Pancreas (tissue), 10 donors: ENCODE measurements at regions not wholly inside any gene's neighbourhood (a gene's known extent, or its start where the extent isn't known, plus 50 kb on each side); places are given as distances from the start of the nearest gene placed in this dataset.
"Not testable (repeated sequence)": the region's sequence is repeated elsewhere in the genome, so short reads cannot be mapped to it uniquely, and the experiment has no call there.

Source experiments
- ATAC-seq, 4 donors: fragments of 200-7000 bp; cut with Tn5 transposase; one replicate each; pipeline versions ENCODE4 v1.8.0 to v1.9.1; 2020; ENCODE audit warnings: mild to moderate bottlenecking in 4 of 4, moderate library complexity in 4 of 4
- DNase-seq, 6 donors: peaks; one replicate each; pipeline ENCODE4 v3.0.0-alpha.2; 2020
- FAIRE-seq: peaks from 2 replicates; lab custom pipeline; 2012; peaks lifted over from hg19 to GRCh38; lab: Jason Lieb, UNC
- H3K27ac ChIP-seq, 4 donors: fragments of 200-600 bp; sonication (generic); 1 replicate in 3 of 4; 2 replicates in 1 of 4; pipeline versions ENCODE4 v1.5.0 to v1.8.0; 2020
- H3K27me3 ChIP-seq, 4 donors: fragments of 200-600 bp; one replicate each; pipeline ENCODE4 v1.8.0; 2021
- H3K36me3 ChIP-seq, 3 donors: fragments of 200-600 bp; sonication (generic) in 1 of 3; one replicate each; pipeline versions ENCODE4 v1.5.0 to v1.8.0; 2020 to 2021
- H3K4me1 ChIP-seq, 3 donors: fragments of 200-600 bp; one replicate each; pipeline ENCODE4 v1.8.0; 2021
- H3K4me3 ChIP-seq, 4 donors: fragments of 200-600 bp; sonication (generic) in 2 of 4; one replicate each; pipeline versions ENCODE4 v1.5.0 to v1.8.0; 2020 to 2021
- H3K9me3 ChIP-seq, 4 donors: fragments of 200-600 bp; one replicate each; pipeline ENCODE4 v1.8.0; 2021
- WGBS, 2 donors: extraction: QIAGEN DNeasy Blood & Tissue Kit; methylation state at CpG; one replicate each; pipeline ENCODE4 v1.1.7; 2013; 5-methylcytosine and 5-hydroxymethylcytosine counted together
- intact Hi-C, 3 donors: fragments of 100-400 bp; cut with DNase I; formaldehyde crosslinking; loops; one replicate each; pipeline versions ENCODE4 v1.11.1 to v1.14.2; 2022
- TF ChIP-seq, protein P1 (sequence below), 4 donors: fragments of 200-600 bp; sonication (generic) in 3 of 4; IDR thresholded peaks; one replicate each; pipeline versions ENCODE4 v1.5.0 to v1.8.0; 2021; ENCODE audit warnings: antibody characterized with exemption in 4 of 4
- donor health status: healthy with polysubstance abuse.
- donor health status: DM: no; HTN: no; CAD: no; lungs with moderate emphysema.
- donor health status: DM: no; HTN: no; CAD: no.
- donor health status: control.
- donor health status: control.
- donor health status: Bipolar disorder and iron deficiency.
- donor health status: DM: yes; HTN: yes; CAD: no.
- donor health status: DM: no; HTN: no; CAD: no.
- donor health status: DM: no; HTN: no; CAD: no.
- donor health status: DM: yes; HTN: yes; CAD: no.

DNA sequence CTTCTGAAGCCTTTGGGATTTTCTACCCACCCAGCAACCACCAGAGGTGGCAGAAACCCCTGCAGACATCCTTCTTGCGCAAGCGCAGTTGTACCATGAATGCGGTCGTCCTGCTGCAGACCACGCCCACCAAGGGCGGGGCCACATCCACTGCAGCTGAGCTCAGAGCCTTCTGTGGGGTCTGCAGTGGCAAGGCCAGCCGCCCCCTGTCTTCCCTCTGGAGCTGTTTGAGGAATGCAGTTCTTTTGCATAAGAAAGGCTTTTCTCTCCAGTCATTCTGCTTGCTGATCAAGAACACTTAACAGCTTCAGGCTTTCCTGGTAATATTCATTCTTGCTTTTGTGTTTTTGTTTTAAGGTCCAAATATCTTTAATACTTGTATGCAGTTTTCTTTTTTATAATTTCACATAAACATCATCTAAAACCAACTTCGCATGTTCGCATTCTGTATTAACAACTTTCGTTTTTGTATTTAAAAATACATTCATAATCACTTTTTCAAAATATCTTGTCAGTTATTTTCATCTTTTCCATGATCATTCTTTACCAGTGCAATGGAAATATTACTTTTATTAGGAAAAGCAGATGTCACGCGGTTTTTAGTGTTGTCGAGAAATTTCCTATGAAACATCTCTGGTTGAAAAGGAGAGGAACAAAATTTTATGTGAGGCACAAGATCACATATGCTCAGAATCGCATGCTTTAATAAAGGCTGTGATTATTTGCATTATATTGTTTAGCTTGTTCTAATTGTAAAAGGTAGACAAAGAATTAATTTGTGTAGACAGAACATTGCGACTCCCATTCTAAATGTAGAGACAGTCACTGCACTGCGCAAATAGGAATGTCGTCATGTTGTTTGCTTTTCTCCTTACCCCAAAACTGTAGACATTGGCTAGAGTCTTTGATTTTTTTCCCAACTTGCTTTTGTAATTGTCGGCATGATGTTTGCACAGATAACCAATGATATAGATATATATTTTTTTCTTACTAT lies 98.1 kb upstream of the SNRPN start:
- Histone ChIP-seq H3K27ac (no peak overlapping the region), H3K4me3 (no peak overlapping the region), H3K27me3 (peaks cover 0 to 20% (median 4%) of the 10 kb centered on the region in 4 donors), H3K36me3 (no peaks in the 10 kb centered on the region), H3K9me3 (no peaks in the 10 kb centered on the region), H3K4me1 (no peaks in the 10 kb centered on the region)
- DNase-seq (no peak), FAIRE-seq (no peak), ATAC-seq (no peak)
- WGBS, 2 donors, result 48 to 65% methylated on average over 18 of the region's 18 CpGs
- intact Hi-C loops, result no loop called here
- TF ChIP-seq, protein P1, sequence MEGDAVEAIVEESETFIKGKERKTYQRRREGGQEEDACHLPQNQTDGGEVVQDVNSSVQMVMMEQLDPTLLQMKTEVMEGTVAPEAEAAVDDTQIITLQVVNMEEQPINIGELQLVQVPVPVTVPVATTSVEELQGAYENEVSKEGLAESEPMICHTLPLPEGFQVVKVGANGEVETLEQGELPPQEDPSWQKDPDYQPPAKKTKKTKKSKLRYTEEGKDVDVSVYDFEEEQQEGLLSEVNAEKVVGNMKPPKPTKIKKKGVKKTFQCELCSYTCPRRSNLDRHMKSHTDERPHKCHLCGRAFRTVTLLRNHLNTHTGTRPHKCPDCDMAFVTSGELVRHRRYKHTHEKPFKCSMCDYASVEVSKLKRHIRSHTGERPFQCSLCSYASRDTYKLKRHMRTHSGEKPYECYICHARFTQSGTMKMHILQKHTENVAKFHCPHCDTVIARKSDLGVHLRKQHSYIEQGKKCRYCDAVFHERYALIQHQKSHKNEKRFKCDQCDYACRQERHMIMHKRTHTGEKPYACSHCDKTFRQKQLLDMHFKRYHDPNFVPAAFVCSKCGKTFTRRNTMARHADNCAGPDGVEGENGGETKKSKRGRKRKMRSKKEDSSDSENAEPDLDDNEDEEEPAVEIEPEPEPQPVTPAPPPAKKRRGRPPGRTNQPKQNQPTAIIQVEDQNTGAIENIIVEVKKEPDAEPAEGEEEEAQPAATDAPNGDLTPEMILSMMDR (IDR thresholded peaks at IDR 0.05), result no peak

DNA sequence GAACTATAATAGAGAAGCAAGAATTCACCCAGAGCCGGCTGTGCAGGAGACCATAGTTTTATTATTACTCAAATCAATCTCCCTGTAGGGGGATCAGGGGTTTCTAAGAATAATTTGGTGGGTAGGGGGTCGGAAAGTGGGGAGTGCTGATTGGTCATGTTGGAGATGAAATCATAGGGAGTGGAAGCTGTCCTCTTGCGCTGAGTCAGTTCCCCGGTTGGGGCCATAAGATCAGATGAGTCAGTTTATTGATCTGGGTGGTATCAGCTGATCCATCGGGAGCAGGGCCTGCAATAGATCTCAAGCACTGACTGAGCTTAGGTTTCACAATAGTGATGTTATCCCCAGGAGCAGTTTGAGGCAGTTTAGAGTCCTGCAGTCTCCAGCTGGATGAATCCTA lies 97.0 kb upstream of the SNRPN start:
- H3K27ac ChIP-seq, result no peak overlapping the region
- ATAC-seq (no peak), FAIRE-seq (no peak), DNase-seq (no peak)
- H3K9me3 ChIP-seq, result no peaks in the 10 kb centered on the region
- intact Hi-C loops, result no loop called here
- H3K4me3 ChIP-seq, result no peak overlapping the region
- 43 to 46% methylated on average over 5 of the region's 5 CpGs for WGBS, 2 donors
- H3K36me3 ChIP-seq, result no peaks in the 10 kb centered on the region
- TF ChIP-seq, protein P1 (IDR thresholded peaks at IDR 0.05), result no peak
- H3K27me3 ChIP-seq, result peaks cover 0 to 20% (median 4%) of the 10 kb centered on the region in 4 donors
- H3K4me1 ChIP-seq, result no peaks in the 10 kb centered on the region

DNA sequence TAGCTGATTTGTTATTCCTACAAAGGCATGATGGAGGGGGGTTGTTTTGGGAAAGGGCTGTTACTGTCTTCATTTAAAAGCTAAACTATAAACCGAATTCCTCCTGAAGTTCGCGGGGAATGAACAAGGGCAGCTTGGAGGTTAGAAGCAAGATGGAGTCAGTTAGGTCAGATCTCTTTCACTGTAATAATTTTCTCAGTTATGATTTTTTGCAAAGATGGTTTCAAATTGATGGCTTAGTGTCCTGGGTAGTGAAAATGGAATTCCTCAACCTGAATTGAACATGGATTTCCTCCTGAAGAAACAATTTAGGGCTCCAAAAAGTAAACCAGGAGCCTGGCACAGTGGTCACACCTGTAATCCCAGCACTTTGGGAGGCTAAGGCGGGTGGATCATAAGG lies 96.6 kb upstream of the SNRPN start:
- intact Hi-C loops, H3K4me1 ChIP-seq, DNase-seq, H3K27ac ChIP-seq, FAIRE-seq, H3K36me3 ChIP-seq, H3K4me3 ChIP-seq, ATAC-seq, H3K9me3 ChIP-seq: not testable (repeated sequence)
- H3K27me3 ChIP-seq, result peaks cover 0 to 20% (median 4%) of the 10 kb centered on the region in 4 donors
- 66 to 73% methylated on average over 4 of the region's 4 CpGs for WGBS, 2 donors

DNA sequence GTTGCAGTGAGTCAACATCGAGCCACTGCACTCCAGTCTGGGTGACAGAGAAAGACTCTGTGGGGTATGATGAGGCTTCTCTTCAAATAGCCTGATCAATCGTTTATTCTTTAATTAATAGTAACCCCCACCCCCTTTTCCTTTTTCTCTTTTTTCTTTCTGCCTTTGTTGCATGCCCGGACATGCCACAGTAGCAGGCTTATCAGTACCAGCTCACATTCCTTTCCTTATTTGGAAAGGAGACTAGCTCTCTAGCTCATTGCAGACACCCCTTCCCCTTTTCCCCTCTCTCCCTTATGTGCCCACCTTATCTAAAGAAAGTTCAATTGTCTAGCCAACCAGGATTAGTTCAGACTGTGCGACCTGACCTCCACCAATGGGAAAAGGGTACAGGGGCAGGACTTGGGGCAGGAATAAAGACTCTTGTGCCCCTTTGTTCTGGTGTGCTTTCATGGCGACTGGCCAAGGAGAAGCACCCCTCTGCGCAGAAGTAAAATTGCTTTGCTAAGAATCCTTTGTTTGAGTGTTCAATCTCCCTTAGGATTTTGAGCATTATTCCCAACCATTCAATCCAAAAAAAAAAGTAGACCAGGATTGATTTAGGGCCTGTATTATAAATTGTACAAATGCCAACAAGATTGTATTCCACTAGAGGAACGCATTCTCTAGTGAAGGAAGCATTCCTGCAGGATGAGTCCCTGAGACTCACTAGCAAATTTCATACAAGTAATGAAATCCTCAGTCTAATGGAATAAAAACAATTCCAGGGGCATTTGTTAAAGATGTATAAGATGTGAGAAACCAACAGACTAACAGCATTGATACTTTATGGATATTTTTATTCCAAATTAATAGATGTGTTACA lies 95.8 kb upstream of the SNRPN start:
- intact Hi-C loops, result no loop called here
- FAIRE-seq (no peak), ATAC-seq (no peak), DNase-seq (no peak)
- H3K36me3 ChIP-seq, result no peaks in the 10 kb centered on the region
- H3K4me3 ChIP-seq, result no peak overlapping the region
- no peak overlapping the region for H3K27ac ChIP-seq
- 39 to 41% methylated on average over 7 of the region's 7 CpGs for WGBS, 2 donors
- H3K9me3 ChIP-seq, result no peaks in the 10 kb centered on the region
- H3K27me3 ChIP-seq, result peaks cover 0 to 20% (median 4%) of the 10 kb centered on the region in 4 donors
- H3K4me1 ChIP-seq, result no peaks in the 10 kb centered on the region
- TF ChIP-seq, protein P1 (IDR thresholded peaks at IDR 0.05), result no peak

DNA sequence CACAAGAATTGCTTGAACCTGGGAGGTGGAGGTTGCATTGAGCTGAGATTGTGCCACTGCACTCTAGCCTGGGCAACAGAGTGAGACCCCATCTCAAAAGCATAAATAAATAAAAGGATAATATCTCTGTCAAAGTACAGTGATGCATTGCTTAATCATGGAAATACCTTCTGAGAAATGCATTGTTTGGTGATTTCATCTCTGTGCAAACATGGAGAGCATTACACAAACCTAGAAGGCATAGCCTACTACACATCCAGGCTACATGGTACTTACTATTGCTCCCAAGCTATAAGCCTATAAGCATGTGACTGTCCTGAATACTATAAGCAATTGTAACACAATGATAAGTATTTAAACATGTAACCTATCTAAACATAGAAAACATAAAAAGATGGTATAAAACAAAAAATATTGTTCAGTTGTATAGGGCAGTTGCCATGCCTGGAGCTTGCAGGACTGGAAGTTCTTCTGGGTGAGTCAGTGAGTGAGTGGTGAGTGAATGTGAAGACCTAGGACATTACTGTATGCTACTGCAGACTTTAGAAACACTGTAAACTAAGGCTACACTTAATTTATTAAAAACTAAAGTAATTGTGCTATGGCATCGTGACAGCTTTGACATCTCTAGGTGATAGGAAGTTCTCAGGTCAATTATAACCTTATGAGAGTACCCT lies 93.6 kb upstream of the SNRPN start:
- 28 to 52% methylated on average over 1 of the region's 1 CpG for WGBS, 2 donors

More for the DNA sequence above, 93.6 kb upstream of the SNRPN start:
- TF ChIP-seq, protein P1 (IDR thresholded peaks at IDR 0.05), result no peak
- peaks cover 0 to 20% (median 4%) of the 10 kb centered on the region in 4 donors for H3K27me3 ChIP-seq
- no peaks in the 10 kb centered on the region for H3K4me1 ChIP-seq
- ATAC-seq (no peak), DNase-seq (no peak), FAIRE-seq (no peak)
- no peaks in the 10 kb centered on the region for H3K36me3 ChIP-seq
- H3K4me3 ChIP-seq, result no peak overlapping the region
- no peaks in the 10 kb centered on the region for H3K9me3 ChIP-seq
- no peak overlapping the region for H3K27ac ChIP-seq
- intact Hi-C loops, result no loop called here
